COLO829 (cell line): ENCODE measurements at regions not wholly inside any gene's neighbourhood (a gene's known extent, or its start where the extent isn't known, plus 50 kb on each side); places are given as distances from the start of the nearest gene placed in this dataset.
A peak's percentile ranks its signal among the peaks of the same experiment; 100 is the strongest.

Experiments used
- DNase-seq: peaks from one replicate; pipeline ENCODE4 v3.0.0; 2012; ENCODE audit warnings: low spot score

DNA sequence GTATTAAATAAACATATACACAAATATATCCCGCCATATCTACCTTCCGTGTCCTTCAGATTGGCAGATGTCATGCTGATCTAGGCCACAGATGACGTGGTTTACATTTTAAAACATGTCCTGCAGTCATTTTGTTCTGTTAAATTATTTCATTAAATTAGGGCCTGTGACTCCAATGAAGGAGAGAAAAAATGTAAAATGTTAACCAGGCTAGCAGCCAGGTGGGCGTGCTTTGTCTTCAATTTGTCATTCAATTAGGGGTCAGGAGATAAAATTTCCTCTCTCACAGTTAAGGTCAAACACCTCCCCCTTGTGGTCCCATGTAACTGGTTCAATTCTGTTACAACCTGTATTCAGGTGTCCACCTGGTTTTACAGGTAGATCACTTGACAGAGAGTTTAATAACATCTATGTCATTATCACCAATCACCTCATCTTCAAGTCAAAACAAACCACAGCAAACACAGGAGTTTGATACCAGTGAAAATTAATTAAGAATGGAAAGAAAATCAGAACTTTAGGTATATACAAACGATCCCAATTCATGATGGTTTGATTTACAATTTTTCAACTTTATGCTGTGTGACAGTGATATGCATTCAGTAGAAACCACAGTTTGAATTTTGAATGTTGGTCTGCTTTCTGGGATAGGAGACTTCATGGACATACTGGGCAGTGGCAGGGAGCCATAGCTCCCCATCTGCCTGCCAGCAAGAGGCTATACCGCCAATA, 339.4 kb downstream of the CMPK2 start:
- no peak for DNase-seq

DNA sequence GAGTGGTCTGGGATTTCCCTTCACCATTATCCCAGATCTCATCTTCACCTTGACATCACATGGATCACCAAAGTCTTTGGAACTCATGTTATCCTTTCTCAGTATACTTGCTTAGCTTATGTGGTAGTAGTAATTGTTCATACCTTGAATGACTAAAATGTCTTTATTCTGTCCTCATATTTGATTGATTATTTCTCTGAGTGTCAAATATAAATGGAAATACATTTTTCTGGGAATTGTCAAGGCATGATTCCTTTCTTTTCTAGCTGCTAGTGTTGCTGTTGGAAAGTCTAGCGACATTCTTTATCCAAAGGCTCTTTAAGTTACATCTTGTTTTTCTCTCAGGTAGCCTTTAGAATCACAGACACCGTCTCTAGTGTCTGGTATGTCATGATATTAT, 334.4 kb downstream of the CMPK2 start:
- no peak for DNase-seq

DNA sequence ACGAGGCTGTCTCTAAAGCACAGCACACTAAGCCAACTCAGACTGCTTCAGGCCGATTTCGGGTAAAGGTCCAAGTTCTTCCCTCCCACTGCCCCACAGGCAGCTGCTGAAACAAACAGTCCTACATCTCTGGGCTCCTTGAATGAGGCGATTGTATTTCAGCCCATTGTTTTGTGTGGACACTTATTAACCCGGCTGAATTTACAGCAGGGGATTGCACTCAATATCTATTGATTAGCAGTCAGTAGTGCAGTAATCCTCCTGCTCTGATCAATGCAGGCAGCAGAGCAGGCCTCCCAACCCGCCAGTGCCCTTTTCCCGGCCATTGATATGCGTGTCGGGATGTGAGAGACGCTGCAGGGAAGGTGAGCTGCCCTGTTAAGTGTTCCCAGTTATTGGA, 330.1 kb downstream of the CMPK2 start:
- no peak for DNase-seq

DNA sequence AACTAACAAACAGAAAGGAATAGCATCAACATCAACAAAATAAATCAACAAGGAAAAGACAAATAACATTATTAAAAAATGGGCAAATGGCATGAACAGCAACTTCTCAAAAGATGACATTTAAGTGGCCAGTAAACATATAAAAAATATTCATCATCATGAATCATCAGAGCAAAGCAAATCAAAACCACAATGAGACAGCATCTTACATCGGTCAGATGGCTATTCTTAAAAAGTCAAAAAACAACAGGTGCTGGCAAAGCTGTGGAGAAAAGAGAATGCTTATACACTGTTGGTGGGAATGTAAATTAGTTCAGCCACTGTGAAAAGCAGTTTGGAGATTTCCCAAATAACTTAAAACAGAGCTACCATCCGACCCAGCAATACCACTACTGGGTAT, 327.1 kb downstream of the CMPK2 start:
- DNase-seq: no peak

GRCh38 chr2:6545336-6545735, 320.4 kb downstream of the CMPK2 start:
- no peak for DNase-seq

DNA sequence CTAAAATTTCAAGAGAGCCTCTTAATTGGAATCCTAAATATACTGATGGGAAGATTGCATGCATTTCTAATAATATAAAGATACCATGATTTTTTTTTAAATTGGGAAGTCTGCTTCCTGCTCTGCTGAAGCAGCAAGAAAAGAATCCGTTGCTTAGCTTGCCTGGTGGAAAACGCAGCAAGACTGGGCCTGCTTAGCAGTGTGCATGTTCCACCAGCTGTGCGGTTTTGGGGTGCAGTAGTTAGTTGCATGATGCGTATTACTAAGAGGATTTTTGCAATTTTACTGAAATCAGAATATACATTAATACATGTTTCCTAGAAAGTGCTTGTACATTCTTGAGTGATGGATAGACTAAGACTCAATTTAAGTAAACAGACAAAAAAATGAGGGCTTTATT, 319.9 kb downstream of the CMPK2 start:
- no peak for DNase-seq

- no peak for DNase-seq
These were observed 311.2 kb downstream of the CMPK2 start for GRCh38 chr2:6554466-6554865.

- DNase-seq: peak; percentile 80
These were observed 309.0 kb downstream of the CMPK2 start for GRCh38 chr2:6556755-6557154.

GRCh38 chr2:6557737-6558136, 308.0 kb downstream of the CMPK2 start:
- DNase-seq: no peak

DNA sequence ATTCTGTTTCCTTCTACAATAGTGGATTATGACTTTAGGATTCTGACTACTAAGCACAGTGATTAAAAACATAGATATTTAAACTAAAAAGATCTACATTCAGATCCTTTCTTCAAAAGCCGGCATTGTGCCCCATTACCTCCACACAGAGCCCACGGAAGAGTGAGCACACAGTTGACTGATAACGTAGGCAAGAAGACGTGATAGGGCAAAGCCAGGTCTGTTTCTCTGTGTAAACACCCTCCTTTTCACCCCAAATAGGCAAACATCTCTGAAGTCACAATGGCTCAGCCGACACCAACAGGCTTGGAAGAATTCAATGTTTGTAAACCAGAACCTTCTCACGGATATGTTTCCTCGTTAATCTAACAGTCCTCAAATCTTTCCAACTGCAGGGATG, 302.9 kb downstream of the CMPK2 start:
- DNase-seq: no peak

- no peak for DNase-seq
These were observed 301.4 kb downstream of the CMPK2 start for GRCh38 chr2:6564326-6564725.

DNA sequence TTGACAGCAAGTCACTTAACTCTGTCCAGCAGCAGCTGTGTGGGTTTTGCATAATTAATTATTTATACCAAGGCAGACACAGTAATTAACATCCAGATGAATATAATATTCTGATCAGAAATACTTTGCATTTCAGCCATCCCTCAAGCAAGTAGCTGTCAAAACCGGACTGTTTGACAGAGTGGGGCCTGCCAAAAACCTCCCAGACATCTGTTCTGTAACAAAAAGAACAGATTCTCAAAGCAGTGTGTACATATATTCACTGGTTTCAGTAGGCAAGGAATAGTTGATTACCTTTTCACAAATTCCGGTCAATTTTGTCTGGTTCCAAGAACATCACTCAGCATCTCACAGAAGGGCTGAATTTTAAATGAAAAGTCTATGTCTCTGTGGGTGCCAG, 291.6 kb downstream of the CMPK2 start:
- DNase-seq: no peak

- no peak for DNase-seq
These were observed 289.4 kb downstream of the CMPK2 start for GRCh38 chr2:6576302-6576701.

DNA sequence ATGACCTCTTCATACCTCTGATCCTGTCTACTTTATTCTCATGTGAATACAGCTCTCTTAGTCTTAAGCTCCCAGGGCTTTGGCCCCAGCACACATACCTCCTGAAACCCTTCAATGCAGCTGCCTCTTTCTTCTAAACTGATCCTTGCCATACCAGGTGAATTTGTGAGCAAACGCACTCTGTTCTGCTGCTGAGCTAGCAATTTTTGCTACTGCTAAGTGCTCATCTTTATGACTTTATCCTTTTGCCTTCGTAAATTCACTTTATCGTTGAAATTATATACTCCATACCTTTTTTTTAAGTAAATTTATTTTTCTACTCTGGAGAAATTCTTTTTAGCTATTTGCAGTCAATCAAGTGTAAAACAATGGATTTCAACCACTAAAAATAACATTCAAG, 287.7 kb downstream of the CMPK2 start:
- DNase-seq: no peak

DNA sequence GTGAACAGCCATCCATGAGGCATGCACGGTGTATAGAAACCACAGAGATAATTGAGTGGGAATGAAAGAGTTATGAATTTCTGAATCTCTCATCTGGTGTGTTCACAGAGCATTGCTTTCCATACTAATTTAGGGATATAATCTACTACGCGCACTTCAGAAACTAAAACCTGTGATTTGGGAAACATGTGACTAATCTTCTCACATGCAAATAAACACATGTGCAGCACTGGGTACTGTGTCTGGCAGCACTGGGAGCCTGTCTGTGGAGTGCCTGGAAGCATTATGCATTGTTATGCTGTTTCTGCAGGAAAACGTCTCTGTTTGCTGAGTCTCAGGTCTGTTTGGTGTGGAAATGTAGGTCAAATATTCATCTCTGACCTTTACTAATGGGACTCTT, 287.3 kb downstream of the CMPK2 start:
- no peak for DNase-seq

GRCh38 chr2:6579281-6579680, 286.4 kb downstream of the CMPK2 start:
- DNase-seq: no peak

DNA sequence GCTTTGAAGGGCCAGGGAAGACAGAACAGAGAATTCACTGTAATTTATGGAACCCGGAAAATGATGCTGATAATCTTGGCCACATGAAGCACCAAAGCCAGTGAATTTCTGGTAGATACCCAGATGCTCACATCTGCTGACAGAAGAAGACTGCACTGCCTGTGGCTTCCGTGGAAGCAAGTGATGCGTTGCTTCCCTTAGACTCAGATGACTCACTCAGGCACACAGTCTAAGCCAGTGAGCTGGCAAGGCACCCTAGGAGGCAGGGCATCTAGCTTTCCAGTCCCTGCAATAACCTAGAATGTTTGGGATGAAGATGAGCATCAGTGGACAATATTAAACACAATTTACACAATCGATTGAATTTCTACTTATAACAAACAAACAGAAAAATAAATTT, 284.7 kb downstream of the CMPK2 start:
- no peak for DNase-seq

GRCh38 chr2:6589150-6589549, 276.6 kb downstream of the CMPK2 start:
- DNase-seq: no peak

GRCh38 chr2:6590442-6590841, 275.3 kb downstream of the CMPK2 start:
- no peak for DNase-seq

DNA sequence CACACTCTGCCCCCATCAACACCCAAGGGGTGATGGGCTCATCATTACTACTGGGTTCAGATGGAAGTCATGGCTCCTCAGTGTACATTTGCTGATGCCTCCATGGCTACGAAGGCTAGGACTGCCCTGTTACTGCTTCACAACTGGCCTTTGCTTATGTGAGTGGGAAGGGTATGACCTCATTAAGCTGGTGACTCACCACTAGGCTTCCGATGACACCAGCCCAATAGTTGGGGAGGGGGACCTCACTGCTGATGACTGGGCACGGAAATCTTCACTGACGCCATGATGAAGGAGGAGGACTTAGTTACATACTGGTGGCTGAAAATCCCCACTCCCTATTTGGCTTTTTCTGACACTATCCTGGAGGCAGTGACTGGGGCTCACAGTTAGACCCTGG, 263.2 kb downstream of the CMPK2 start:
- DNase-seq: no peak

DNA sequence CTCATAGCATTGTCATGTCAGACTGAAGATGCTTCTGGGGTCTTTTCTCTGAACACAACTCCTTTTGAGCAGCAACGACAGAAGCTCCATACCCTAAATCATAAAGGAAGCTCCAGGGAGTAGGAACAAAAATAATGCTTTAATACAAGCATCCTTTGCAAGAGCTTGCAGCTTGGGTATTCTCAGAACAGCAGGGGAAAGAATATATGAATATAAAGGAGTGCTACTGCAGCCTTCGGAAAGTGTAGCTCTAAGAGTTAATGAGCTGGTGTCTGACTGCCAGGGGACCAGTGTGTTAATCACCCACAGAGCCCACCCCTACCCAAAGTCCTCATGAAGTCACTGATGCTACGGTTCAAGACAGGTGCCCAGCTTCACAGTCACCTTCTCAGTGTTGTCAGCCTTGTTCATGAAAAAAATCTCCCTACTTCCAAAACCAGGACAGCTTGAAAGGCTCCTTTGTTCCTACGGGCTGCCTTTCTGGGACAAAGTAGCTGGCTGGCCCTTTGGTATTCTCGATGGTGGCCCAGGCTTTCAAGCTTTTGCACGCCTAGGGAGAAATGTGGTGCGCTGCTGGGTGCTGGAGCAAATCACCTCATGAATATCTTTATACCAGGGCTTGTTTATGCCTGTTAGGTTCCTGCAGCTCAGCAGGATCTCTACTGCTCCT, 259.7 kb downstream of the CMPK2 start:
- no peak for DNase-seq

DNA sequence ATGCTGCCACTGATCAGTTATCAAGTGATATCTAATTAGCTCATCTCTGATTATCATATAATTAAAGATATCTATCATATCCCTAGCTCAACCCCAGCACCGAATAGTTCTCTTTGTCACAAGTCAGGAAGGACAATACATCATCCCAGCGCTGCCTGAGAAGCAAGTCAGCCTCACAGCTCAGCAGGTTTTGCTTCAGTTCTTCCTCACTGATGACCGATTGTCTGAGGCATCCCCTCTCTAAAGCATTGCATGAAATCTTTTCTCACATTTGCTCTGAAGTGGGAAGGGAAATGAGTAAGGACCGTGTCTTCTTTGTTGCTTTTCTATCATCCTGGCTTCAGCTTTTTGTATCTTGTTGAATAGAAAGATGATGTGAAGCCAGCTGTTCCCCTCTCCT, 247.9 kb downstream of the CMPK2 start:
- no peak for DNase-seq

GRCh38 chr2:6618201-6618600, 247.5 kb downstream of the CMPK2 start:
- DNase-seq: no peak

GRCh38 chr2:6623746-6624145, 242.0 kb downstream of the CMPK2 start:
- DNase-seq: no peak
